Fibroblast of skin of left quadriceps (primary cell): ENCODE measurements at regions not wholly inside any gene's neighbourhood (a gene's known extent, or its start where the extent isn't known, plus 50 kb on each side); places are given as distances from the start of the nearest gene placed in this dataset.
A peak's percentile ranks its signal among the peaks of the same experiment; 100 is the strongest.

Experiments
- DNase-seq, 2 experiments: peaks; one replicate each; pipeline ENCODE4 v3.0.0-alpha.2; 2013; ENCODE audit warnings: low read depth in 2 of 2

DNA sequence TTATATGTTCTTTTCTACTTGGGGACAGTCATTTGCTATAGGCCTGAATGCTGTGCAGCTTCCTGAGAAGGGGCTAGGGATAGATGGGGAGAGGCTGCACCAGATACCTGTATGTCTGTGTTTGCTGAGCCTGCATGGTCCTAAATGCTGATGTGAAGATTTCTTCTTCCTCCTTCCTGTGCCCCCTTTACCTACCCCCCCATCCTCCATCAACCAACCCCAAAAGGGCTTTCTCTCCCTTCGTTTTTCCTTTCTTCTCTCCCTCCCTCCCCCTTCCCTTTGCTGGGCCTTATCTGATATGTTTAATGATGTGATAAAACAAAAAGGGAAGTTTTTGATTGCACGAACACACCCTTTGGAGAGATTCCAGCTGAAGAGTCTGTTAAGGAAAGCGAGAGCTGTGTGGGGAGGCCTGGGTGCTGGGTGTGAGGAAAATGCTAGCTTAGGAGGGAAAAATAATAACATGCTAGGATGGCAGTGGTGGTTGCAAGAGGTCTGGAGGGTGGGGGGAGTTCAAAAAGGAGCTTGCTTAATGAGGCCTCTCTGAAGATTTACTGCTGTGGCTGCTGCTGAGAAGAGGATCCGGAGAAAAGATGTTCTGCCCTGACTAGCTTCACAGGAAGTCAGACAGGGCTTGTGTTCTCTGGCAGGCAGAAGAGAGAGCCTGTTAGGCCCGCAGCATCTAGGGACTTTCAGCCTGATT, 101.8 kb downstream of the SAMD9 start:
- DNase-seq, result peak; percentile 43 to 49

DNA sequence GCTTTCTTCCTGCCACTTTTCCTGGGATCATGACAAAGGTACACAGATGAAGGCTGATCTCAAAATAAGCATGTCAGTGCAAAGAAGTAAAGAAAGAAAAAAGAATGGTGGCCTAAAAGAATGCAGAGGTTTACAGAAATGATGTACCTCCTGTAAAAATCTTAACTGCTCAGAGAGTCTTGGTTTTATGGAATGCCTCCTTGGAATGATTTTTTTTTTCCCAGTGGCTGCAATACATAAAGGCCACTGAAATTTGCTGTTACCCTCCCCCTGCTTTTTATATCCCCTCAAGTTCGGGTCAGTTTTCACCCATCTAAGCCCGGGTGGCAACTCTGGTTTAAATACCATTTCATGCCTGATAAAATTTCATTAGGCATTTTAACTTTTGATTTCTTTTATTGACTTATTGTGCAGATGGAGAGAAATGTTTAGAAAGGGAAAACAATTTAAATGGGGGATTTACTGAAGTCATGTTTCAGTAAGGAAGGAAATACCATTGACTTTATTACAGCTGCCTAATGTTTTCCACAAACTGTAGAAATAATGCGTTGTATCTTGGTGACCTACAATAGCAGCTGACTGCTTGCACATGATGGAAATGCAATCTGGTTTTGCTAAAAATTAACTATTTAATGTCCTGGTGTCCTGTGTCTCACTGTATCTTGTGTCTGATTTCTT, 102.5 kb downstream of the SAMD9 start:
- peak; percentile 68 to 77 for DNase-seq

DNA sequence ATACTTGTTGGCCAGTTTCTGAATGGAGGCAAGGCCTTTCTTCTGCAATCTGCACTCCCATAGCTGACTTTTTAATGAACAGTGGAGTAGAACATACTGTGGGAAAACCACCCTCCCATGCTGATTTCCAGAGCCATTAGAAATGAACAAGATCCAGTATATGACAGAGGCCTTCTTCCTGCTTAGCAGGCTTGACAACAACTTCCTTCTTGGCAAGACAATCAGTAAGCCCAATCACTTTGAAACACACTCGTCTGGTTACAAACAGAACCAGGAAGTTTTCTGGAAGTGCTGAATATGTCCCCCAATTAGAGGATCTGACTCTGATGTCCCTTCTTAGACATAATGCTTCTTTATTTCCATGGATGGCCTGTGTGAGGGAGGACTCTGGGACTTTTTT, 103.4 kb downstream of the SAMD9 start:
- no peak for DNase-seq

DNA sequence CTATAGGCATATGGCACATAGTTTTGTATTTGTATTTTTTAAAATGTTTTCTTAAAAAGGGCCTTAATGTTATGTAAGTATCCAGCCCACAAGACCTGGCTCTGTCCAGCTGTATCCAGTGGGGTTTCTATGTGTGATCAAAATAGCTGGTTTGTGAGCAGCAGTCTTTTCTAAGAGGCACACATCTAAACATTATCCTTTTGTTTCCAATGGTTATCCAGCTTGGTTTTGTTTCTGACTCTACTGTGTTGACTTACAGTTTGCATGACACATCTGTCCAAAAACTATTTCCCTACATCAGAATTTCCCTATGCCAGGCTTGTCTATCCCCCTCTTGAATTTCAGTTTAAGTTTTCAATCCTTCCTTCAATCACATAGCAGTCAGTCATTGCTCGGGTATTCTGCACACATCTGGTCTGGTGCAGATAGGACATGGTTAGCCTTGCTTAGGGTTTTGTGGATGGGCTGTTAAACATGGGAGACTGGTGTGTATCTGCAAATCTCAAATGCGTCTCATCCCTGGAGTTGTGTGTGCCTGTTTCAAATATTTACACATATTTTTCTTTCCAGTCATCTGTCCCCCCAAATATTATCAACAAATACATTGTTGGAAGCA, 104.2 kb downstream of the SAMD9 start:
- DNase-seq, result no peak

DNA sequence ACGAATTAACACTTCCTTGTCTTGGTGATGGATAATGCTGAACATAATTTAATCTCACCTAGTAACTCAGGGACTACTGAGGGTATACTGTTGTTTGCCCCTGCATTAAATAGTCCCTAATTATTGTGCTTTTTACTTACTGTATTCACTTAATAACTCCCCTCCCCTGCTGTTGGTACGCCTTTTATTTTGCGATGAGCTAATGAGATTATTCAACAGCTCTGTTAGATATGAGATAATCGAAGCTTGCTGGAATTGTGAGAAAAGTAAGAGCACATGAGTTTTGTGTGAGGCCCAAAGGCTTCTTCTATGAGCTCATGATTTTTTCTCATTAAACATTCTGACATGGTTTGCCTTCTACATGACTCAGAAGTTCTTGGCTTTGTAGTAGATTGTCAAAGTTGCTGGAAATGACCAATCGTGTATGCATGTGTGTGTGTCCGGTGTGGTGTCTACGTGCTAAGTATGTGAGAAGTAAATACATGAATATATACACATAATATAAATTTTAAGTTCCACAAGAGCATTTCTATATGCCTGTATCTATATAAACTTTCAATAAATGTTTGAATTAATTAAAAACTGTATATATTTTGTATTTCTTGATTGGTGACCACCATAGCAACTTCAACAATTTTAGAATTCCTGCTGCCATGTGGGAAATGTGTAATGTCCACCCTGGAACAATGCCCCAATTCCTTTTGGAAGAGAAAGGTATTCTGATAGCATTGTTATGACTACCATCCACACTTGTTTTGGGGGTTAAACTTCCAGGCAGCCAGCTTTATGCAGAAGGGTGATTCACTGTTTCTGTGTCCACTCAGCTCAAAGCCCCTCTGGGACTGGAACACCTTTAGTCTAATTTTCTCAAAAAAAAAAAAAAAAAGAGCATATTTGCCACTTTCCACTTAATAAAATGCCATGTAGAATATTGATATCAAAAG, 106.2 kb downstream of the SAMD9 start:
- DNase-seq, result peak; percentile 94

DNA sequence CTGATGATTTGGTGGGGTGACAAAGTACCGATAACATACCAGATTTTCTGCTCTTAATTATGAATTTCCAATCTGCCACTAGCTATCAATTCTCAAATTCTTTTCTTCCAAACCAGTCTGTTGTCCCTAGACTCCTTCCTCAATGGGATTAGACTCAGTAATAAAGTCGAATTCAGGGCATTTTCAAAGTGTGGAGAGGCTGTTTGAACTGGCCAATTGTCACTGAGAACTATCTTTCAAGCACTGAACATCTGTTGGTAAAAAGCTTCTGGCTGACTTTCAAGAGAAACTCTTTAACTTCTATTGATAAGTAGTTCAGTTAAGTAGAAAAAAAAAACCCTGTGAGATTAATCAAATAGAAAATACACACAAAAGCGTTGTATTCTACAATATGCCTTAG, 108.9 kb downstream of the SAMD9 start:
- DNase-seq, result no peak

DNA sequence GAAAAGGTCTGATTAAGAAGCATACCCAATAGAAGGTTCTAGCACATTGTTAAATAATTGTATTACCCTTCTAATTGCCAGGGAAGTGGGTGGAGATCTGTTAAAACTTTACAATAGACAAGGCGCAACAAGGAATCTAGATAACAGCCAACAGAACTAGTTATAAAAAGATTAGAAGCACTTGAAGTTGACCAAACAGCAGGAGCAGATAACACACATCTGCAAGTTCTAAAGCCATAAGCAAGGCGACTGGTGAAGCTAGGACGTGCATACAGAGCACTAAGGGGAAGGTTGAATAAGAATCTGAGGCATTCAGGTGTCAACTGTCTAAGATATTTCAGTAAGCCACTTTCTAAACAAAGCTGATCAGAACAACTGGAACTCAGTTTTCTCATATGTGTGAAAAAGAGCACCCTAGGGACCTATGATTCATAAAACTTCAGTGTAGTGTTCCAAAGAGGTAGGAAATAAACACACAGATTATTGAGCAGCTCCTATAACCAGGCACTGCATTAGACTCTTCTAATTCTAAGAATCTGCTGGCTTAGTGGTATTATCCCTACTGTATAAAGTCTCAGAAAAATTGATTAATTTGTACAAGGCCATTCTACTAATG, 111.2 kb downstream of the SAMD9 start:
- DNase-seq, result no peak

DNA sequence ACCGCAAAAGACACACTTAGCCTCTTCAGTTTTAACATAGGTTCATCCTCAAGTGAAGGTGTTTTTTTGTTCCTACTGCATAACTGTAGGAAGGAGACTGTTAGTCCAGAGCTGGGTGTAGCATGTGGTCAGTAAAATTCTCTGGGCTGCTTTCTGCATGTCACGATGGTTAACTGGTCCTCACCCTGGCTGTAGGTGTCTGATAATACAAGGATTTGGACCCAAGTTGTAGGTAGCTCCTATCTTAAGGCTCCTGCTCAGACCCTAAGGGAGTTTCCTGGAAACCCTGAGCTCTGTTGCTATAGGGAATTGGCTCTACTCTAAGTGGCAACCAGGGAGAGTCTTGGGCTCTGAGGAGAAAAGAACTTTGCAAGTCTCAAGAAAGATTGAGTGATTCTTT, 112.9 kb downstream of the SAMD9 start:
- no peak for DNase-seq

DNA sequence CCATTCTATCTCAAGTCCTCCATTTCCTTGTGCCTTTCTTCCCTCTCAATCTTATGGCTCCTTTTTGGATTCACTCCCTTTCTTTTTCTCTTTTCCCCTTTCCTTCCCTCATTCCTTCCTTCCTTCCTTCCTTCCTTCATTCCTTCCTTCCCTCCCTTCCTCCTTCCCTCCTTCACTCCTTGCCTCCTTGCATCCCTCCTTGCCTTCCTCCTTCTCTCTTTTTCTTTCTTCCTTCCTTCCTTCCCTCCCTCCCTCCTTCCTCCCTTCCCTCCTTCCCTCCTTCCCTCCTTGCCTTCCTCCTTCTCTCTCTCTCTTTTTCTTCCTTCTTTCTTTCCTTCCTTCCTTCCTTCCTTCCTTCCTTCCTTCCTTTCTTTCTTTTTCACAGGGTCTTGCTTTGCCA, 120.1 kb downstream of the SAMD9 start:
- DNase-seq, result no peak

DNA sequence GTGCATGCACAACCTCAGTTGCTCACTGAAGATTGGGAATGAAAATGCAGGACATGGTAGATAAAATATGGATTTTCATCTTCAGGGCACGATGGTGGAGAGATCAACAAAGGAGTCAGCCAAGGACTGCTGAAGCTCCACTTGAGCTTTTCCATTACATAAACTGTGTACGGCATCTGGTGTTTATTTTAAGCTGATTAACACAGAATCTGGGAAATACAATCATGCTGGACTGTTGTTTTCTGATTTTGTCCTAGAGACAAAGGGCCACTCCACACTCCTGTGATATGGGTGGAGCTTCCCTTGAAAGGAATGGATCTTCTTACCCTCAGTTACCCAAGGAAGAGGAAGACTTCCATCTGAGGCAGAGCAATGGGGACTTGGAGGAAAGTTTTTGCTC, 120.6 kb downstream of the SAMD9 start:
- DNase-seq, result no peak

DNA sequence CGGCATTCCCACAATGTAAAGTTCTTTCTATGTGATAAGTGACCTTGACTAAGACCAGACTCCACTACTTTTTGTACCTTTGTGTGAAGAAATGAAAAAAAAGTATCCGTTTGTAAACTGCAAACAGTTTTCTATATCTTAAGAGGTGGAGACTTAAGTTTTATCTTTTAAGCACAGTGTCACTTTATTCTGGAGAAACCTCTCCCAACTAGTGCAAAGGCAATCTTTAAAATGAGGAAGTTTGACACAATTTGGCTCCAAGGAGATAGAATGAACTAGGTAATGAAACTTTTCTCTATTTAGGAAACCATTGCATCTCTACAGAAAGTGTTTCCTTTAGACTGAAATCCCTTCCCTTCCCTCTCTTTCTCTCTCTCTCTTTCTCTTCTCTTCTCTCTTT, 122.9 kb downstream of the SAMD9 start:
- no peak for DNase-seq

DNA sequence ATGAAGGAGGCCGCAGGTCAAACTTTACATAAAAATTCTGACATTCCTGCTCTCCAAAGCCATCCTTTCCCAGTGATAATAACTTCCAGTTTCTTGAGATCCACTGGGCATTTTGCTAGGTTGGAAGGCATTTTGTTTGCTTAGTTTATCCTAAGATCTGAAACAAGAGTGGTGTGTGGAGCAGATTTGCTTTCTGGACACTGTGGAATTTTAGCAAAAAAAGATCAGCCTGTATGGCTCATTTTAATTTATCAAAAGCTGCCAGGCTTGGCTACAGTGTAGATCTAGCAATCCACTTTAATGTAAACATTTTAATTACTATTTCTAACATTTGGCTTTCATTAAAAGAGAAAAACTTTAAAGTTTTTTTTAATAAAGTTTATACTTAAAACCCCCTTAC, 124.8 kb downstream of the SAMD9 start:
- no peak for DNase-seq

DNA sequence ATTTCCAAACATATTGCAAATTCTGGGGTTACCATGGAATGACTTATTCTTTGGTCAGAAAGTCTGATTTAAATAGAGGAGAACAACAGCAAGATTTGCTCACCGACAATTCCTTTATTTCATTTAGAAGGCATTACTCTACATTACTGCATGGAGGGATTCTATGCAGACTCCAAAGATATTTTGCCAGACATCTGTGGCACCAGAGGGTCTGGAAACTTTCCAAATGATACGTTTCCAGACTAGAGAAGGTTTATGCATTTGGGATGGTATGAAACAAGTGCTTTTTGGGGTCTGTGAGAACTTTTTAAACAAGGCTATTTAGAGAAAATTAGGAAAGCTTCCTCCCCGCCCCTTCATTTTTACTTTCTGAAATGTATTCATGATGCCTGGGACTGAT, 125.3 kb downstream of the SAMD9 start:
- no peak for DNase-seq

DNA sequence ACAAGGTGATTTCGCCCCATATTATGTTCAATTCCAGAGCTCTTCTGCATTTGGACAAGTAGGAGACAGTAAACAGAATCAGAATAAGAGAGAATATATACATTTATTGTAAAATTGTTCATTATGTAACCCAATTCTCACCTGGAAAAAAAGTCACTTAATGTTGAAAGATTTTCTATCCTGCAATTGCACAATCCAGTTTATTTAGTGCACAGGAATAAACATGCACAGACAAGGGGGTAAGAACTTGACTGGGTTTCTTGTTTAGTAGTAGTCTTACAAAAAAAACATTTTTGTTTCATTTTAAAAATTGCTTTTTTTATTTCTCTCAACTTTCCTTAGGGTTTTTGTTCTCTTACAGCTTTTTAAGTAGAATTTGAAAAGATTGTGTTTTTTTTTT, 126.6 kb downstream of the SAMD9 start:
- no peak for DNase-seq

DNA sequence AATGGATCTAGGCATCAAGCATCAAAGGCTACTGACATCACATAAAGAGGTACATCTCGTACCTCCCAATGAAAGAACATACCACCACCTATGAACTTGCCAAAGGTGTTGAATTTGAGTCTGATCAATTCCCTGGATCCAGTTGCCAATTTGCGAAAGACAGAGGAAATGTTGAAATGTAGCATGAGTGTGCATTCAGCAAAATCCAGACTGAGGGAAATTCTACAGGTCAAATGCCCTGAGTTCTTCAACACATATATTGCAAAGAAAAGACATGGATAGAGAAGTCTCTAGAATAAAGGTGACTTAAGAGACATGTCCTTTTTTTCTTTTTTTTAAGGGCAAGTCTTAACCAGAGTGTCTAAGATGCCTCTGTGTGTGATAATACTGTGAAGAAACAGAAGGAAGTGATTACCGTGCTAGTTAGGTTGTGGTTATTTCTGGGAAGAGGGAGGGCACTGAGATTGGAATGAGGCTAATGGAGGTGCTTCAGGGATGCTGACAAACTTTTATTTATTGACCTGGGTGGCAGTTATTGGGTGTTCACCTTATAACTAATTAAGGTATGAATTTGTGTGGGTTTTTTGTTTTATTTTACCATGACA, 128.7 kb downstream of the SAMD9 start:
- DNase-seq, result peak; percentile 51 to 53

DNA sequence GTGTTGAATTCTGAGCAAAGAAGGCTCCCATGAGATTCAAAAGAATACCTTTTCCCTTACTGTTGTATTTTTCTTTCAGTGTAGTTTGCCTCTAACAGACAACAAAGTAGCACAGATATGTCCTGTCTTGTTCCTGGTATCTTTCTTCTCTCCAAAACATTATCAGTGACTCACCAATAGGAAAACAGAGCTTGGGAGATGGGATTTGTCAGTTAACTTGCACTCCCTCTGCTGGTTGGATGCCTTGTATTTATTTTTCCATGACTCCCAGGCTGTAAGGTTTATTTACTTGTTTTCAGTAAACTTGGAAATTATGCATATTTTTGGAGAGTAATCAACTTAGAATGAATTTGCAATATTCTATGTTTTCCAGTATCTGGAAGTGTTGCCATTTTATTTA, 129.7 kb downstream of the SAMD9 start:
- peak in 1 of 2 experiments; percentile 22 for DNase-seq

DNA sequence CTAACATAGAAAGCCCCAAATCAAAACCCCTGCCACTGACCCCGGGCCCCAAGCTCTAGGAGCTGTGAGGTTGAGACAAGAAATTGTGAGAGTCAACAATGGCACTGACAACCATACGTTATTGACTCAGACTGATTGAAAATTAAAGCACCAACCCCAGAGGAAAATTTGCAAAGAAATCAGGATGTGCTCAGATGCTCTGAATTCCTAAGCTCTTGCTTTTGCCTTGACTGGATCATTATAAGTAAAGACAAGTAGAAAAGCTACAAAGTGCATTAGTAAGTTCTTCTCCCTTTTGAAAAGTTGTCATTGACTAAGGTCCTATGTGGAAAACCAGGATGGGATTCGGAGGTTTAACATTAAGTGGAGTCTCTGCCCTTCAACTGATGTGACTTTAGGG, 130.2 kb downstream of the SAMD9 start:
- no peak for DNase-seq

DNA sequence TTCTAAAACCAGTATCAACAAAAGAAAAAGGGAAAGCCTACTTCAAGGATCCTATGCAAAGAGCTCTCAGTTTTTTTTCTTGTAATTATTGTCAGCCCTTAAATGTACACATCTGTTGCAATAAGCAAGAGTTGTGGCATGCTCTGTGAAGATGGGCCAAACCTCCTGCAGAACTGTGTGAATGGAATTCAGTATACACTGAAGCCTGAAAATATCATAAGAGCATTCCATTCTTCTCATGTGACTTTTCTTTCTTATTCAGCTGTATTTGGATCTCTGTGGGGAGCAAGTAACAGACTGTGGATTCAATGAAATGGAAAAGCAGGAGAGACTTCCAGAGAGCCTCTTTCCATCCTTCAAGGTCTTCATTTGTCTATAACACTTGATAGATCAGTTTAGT, 130.7 kb downstream of the SAMD9 start:
- peak; percentile 78 to 82 for DNase-seq

DNA sequence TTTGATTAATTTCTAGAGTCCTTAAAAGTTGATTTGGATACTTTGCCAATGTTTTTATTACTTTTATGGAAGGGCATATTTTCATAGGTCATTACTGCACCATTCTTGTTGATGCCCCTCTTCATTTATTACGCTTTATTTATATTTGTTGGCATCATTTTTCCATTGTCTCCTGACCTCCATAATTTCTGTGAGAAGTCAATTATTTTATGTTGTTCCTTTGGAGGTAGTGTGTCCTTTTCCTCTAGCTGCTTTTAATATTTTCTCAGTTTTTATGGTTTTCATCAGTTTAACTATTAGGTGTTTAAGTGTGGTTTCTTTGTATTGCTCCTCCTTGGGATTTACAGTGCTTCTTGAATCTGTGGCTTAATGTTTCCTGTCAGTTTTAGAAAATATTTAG, 134.9 kb downstream of the SAMD9 start:
- no peak for DNase-seq

DNA sequence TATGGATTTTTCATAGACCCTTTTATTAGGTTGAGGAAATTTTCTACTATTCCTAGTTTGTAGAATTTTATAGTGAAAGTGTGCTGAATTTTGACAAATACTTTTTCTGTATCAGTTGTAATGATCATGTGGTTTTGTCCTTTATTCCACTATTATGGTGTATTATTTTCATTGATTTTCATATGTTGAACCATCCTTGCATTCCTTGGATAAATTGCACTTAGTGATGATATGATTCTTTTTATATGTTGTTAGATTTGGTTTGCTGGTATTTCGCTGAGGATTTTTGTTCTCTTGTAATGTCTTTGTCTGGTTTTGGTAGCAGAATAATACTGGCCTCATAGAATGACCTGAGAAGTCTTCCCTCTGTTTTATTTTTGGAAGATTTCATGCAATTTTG, 140.6 kb upstream of the CDK6 start:
- DNase-seq, result no peak

DNA sequence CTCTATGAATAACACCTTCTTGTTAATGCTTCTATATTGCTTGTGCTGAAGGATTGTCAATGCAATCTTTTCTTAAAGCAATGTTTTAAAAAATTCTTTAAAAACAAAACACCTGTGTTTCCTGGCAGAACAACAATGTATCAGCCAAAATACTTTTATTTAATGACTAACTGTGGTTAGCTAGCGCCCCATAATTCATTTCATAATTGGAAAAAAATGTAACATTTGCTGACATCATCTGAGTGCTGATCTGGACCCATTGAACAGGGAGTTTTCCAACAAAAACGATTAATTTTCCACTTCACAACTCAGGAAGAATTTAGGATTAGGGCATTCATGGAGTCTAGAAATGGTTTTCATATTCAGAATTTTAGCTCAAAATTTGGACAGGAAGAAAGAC, 137.6 kb upstream of the CDK6 start:
- peak in 1 of 2 experiments; percentile 24 for DNase-seq
